ENCODE measurements at regions not wholly inside any gene's neighbourhood (a gene's known extent, or its start where the extent isn't known, plus 50 kb on each side); places are given as distances from the start of the nearest gene placed in this dataset.

GRCh38 chr12:3389986-3390385 lies 101.0 kb upstream of the PRMT8 start:
- TF ChIP-seq CTCF (IDR thresholded peaks at IDR 0.05; ENCODE audit: poor library complexity) (no peak), EZH2phosphoT487 (IDR thresholded peaks at IDR 0.05; ENCODE audit: low read depth, severe bottlenecking, unreplicated experiment) (no peak)

Data from hepatocyte (in vitro differentiated cells).